GM12865 (cell line): ENCODE measurements at regions not wholly inside any gene's neighbourhood (a gene's known extent, or its start where the extent isn't known, plus 50 kb on each side); places are given as distances from the start of the nearest gene placed in this dataset.

Experiments
- DNase-seq: peaks from one replicate; pipeline ENCODE4 v3.0.0; 2010; ENCODE audit warnings: low read depth
- H3K4me3 ChIP-seq: 2 replicates; pipeline ENCODE4 v1.5.1; 2011; ENCODE audit warnings: mild to moderate bottlenecking, low read depth, low read length, control low read depth
- TF ChIP-seq, protein P1 (sequence below): IDR thresholded peaks from 2 replicates; pipeline ENCODE4 v1.5.1; 2011; ENCODE audit warnings: low read length, control low read depth, low read depth, inconsistent platforms; ENCODE audit not compliant: insufficient read depth; ENCODE audit errors: missing control alignments

DNA sequence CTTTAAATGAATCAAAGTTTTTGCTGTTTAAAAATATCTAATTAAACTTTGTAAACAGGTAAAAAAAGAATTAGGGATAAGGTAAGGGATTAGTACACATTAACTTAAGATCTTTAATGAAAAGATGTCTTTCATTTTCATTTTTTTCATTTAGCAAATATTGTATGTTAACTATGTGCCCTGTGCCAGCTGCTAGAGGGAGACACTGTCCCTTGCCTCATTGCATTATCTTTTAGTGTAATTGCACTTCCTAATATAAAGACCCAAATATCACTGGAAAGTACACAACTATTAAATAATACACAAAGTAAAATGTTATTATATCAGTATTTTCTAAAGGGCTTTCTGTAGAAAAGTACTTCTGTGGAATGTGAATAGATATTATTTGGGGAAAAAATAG lies 102.7 kb downstream of the GPR37 start:
- TF ChIP-seq, protein P1, sequence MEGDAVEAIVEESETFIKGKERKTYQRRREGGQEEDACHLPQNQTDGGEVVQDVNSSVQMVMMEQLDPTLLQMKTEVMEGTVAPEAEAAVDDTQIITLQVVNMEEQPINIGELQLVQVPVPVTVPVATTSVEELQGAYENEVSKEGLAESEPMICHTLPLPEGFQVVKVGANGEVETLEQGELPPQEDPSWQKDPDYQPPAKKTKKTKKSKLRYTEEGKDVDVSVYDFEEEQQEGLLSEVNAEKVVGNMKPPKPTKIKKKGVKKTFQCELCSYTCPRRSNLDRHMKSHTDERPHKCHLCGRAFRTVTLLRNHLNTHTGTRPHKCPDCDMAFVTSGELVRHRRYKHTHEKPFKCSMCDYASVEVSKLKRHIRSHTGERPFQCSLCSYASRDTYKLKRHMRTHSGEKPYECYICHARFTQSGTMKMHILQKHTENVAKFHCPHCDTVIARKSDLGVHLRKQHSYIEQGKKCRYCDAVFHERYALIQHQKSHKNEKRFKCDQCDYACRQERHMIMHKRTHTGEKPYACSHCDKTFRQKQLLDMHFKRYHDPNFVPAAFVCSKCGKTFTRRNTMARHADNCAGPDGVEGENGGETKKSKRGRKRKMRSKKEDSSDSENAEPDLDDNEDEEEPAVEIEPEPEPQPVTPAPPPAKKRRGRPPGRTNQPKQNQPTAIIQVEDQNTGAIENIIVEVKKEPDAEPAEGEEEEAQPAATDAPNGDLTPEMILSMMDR: no peak
- H3K4me3 ChIP-seq: no peak overlapping the region
- no peak for DNase-seq

DNA sequence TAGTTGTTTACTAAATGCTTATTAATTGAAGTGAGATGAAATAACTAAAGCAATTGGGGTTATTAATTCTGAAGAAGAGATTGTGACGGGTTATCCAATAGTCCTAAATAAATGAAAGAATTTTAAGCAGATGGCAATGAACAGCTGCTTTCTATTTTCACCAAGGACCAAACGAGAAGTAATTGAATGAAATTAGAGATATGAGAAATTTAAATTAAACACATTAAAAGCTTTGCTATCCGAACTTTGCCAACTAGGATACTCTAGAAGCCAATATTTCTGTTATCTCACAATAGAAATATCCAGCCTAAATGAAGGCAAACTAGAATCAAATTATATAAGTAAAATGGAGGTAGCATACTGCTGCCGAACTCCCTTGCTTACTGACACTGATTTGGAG lies 103.2 kb downstream of the GPR37 start:
- H3K4me3 ChIP-seq: no peak overlapping the region
- TF ChIP-seq, protein P1: no peak
- DNase-seq: no peak

DNA sequence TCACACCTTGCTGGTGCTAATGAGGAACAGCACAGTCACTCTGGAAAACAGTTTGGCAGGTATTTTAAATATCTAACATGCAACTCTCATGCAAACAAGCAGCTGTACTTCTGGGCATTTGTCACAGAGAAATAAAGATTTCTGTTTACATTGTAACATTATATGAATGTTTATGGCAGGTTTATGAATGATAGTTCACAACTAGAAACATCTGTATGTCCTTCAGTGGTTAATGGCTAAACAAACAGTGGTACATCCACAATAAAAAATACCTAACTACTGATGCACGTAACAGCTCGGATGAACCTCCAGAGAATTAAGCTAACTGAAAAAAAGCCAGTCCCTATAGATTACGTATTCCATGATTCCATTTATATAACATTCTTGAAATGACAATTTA lies 109.6 kb downstream of the GPR37 start:
- H3K4me3 ChIP-seq: no peak overlapping the region
- TF ChIP-seq, protein P1: no peak
- no peak for DNase-seq

- H3K4me3 ChIP-seq: no peak overlapping the region
- DNase-seq: no peak
- TF ChIP-seq, protein P1: no peak
These were observed 113.4 kb downstream of the GPR37 start for GRCh38 chr7:124652237-124652636.

DNA sequence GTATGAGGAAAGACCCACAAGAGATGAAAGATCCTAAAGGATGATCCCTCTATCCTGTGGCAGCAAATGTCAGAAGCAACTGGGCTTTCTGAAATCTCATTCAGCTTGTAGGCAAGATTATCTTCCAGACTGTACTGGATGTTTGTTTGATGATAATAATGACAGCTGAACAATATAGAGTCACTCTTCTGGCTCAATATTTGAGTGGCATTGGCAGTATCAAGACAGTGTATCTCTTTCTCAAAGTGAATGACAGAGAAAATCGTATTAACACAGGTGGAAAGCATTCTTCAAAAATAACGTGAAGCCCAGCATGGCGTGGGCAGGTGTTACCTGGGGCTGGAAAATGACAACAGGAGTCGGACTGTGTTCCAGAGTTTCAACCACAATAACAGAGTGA lies 114.5 kb downstream of the GPR37 start:
- no peak overlapping the region for H3K4me3 ChIP-seq
- TF ChIP-seq, protein P1: no peak
- no peak for DNase-seq

- TF ChIP-seq, protein P1: no peak
- peak overlapping the region; percentile 43 for H3K4me3 ChIP-seq
- peak; percentile 5 for DNase-seq
These were observed 116.1 kb downstream of the GPR37 start for GRCh38 chr7:124649397-124650014.
